ENCODE measurements at regions not wholly inside any gene's neighbourhood (a gene's known extent, or its start where the extent isn't known, plus 50 kb on each side); places are given as distances from the start of the nearest gene placed in this dataset.
"Not testable (repeated sequence)": the region's sequence is repeated elsewhere in the genome, so short reads cannot be mapped to it uniquely, and the experiment has no call there.

GRCh38 chr3:187497052-187497451 is 128.9 kb downstream of the RTP4 start:
- Histone ChIP-seq H3K4me3 (ENCODE audit: low read length) (no peak overlapping the region), H3K9me3 (ENCODE audit: control insufficient read depth in 1 of 2, insufficient read depth in 1 of 2, low read length in 2 of 2) (no peaks in the 10 kb centered on the region), H3K27ac (ENCODE audit: low read depth in 1 of 2, low read length in 2 of 2) (no peak overlapping the region), H3K36me3 (ENCODE audit: insufficient read depth, low read length) (no peaks in the 10 kb centered on the region), H3K27me3 (ENCODE audit: control insufficient read depth in 1 of 2, insufficient read depth in 2 of 2, low read length in 2 of 2) (peaks cover 0 to 7% of the 10 kb centered on the region in 2 experiments), H3K4me1 (ENCODE audit: insufficient read depth, low read length) (no peaks in the 10 kb centered on the region)
- Mint-ChIP-seq H3K27me3 (peaks cover 14% of the 10 kb centered on the region), H3K4me1 (ENCODE audit: low read depth) (no peaks in the 10 kb centered on the region), H3K27ac (no peak overlapping the region), H3K9me3 (no peaks in the 10 kb centered on the region), H3K36me3 (ENCODE audit: low read depth) (no peaks in the 10 kb centered on the region), H3K4me3 (no peak overlapping the region)
- ATAC-seq (ENCODE audit: poor library complexity) (no peak), DNase-seq (no peak)
- TF ChIP-seq CTCF (IDR thresholded peaks at IDR 0.05): no peak
- CTCF ChIA-PET: no interaction called here
- POLR2A ChIA-PET: no interaction called here
- intact Hi-C loops (cut with DNase I, micrococcal nuclease): no loop called here

- H3K27me3 Mint-ChIP-seq: peaks cover 20% of the 10 kb centered on the region
- CTCF ChIA-PET: interaction anchor here (1.2 kb wide), 1 partner anchor 30 kb away, joined by 3 read pairs; no protein-coding TSS in a partner anchor
- H3K27ac Mint-ChIP-seq; H3K4me3 Mint-ChIP-seq; H3K4me1 ChIP-seq (ENCODE audit: insufficient read depth, low read length); H3K27me3 ChIP-seq (ENCODE audit: control insufficient read depth in 1 of 2, insufficient read depth in 2 of 2, low read length in 2 of 2); H3K27ac ChIP-seq (ENCODE audit: low read depth in 1 of 2, low read length in 2 of 2); H3K4me1 Mint-ChIP-seq (ENCODE audit: low read depth); ATAC-seq (ENCODE audit: poor library complexity); H3K36me3 ChIP-seq (ENCODE audit: insufficient read depth, low read length); DNase-seq; H3K9me3 Mint-ChIP-seq; H3K36me3 Mint-ChIP-seq (ENCODE audit: low read depth); H3K9me3 ChIP-seq (ENCODE audit: control insufficient read depth in 1 of 2, insufficient read depth in 1 of 2, low read length in 2 of 2); H3K4me3 ChIP-seq (ENCODE audit: low read length); intact Hi-C loops (cut with DNase I, micrococcal nuclease); POLR2A ChIA-PET: not testable (repeated sequence)
Observed at GRCh38 chr3:187494056-187494455, 125.9 kb downstream of the RTP4 start.

DNA sequence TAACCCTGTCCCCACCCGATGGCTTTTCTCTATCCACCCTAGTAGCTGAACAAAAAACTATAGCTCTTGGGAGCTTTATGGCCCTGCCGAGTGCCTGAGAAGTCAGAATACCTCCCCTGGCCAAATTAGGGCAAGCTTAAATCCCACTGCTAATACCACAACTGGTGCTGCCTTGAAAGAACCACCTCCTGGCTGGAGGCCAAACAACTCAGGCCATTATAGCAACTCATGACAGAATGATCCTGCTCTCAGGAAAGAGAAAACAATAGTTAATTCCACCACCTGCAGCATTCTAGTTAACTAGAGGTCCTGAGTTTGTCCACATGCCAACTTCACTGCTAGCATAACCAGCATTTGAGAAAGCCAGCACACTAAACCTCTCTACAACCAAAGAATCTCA is 123.2 kb downstream of the RTP4 start:
- ChIA-PET CTCF (no interaction called here), POLR2A (no interaction called here)
- Mint-ChIP-seq H3K27me3 (peaks cover 36% of the 10 kb centered on the region), H3K36me3 (ENCODE audit: low read depth) (no peaks in the 10 kb centered on the region), H3K4me3 (no peak overlapping the region), H3K4me1 (ENCODE audit: low read depth) (no peaks in the 10 kb centered on the region), H3K27ac (no peak overlapping the region), H3K9me3 (no peaks in the 10 kb centered on the region)
- no peak for TF ChIP-seq CTCF (IDR thresholded peaks at IDR 0.05)
- DNase-seq (no peak), ATAC-seq (ENCODE audit: poor library complexity) (no peak)
- H3K36me3 ChIP-seq (ENCODE audit: insufficient read depth, low read length): no peaks in the 10 kb centered on the region
- H3K4me1 ChIP-seq (ENCODE audit: insufficient read depth, low read length): no peaks in the 10 kb centered on the region
- peaks cover 0 to 3% of the 10 kb centered on the region in 2 experiments for H3K27me3 ChIP-seq (ENCODE audit: control insufficient read depth in 1 of 2, insufficient read depth in 2 of 2, low read length in 2 of 2)
- H3K4me3 ChIP-seq (ENCODE audit: low read length): no peak overlapping the region
- intact Hi-C loops (cut with DNase I, micrococcal nuclease): no loop called here
- no peaks in the 10 kb centered on the region for H3K9me3 ChIP-seq (ENCODE audit: control insufficient read depth in 1 of 2, insufficient read depth in 1 of 2, low read length in 2 of 2)
- no peak overlapping the region for H3K27ac ChIP-seq (ENCODE audit: low read depth in 1 of 2, low read length in 2 of 2)

DNA sequence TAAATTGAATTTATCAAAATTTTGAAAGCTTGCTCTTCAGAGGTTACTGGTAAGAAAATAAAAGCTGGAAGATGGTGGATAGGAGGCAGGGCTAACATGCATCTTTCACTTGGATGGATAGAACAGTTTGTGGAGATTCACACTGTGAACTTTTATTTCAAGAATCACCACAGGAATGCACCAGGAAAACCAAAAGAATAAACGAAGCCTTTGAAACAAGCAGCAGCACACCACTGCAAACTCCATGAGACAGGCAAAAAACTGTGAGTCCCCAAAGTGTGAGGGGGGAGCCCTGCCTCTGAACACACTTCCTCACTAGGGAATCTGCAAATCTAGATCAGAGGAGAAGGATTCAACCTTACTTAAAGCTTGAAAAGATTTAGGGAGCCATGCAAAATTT is 122.2 kb downstream of the RTP4 start:
- CTCF ChIA-PET: no interaction called here
- no peaks in the 10 kb centered on the region for H3K36me3 Mint-ChIP-seq (ENCODE audit: low read depth)

More for the DNA sequence above, 122.2 kb downstream of the RTP4 start:
- no peak for DNase-seq
- Histone ChIP-seq H3K9me3 (ENCODE audit: control insufficient read depth in 1 of 2, insufficient read depth in 1 of 2, low read length in 2 of 2) (no peaks in the 10 kb centered on the region), H3K27ac (ENCODE audit: low read depth in 1 of 2, low read length in 2 of 2) (no peak overlapping the region), H3K36me3 (ENCODE audit: insufficient read depth, low read length) (no peaks in the 10 kb centered on the region), H3K4me1 (ENCODE audit: insufficient read depth, low read length) (no peaks in the 10 kb centered on the region), H3K4me3 (ENCODE audit: low read length) (no peak overlapping the region), H3K27me3 (ENCODE audit: control insufficient read depth in 1 of 2, insufficient read depth in 2 of 2, low read length in 2 of 2) (peaks cover 2 to 3% of the 10 kb centered on the region in 2 experiments)
- POLR2A ChIA-PET: no interaction called here
- no peak for ATAC-seq (ENCODE audit: poor library complexity)
- Mint-ChIP-seq H3K4me1 (ENCODE audit: low read depth) (no peaks in the 10 kb centered on the region), H3K27ac (no peak overlapping the region), H3K4me3 (no peak overlapping the region), H3K27me3 (peaks cover 43% of the 10 kb centered on the region), H3K9me3 (no peaks in the 10 kb centered on the region)
- no peak for TF ChIP-seq CTCF (IDR thresholded peaks at IDR 0.05)
- intact Hi-C loops (cut with DNase I, micrococcal nuclease): no loop called here

Data from CD4-positive, alpha-beta T cell (primary cell).